SK-N-SH (cell line): ENCODE measurements at regions not wholly inside any gene's neighbourhood (a gene's known extent, or its start where the extent isn't known, plus 50 kb on each side); places are given as distances from the start of the nearest gene placed in this dataset.

Experiments
- CTCF ChIA-PET: fragments of 300-600, 350-600 bp; formaldehyde crosslinking; extraction: SDS; loops from one replicate; lab custom pipeline; 2021; lab: Yijun Ruan, JAX
- POLR2A ChIA-PET: fragments of 350-600 bp; sonication (Branson Sonifier 250); formaldehyde crosslinking; extraction: SDS; loops from one replicate; lab custom pipeline; 2020; ENCODE audit warnings: antibody characterized with exemption, inconsistent platforms; lab: Yijun Ruan, JAX
- DNase-seq: peaks from one replicate; pipeline ENCODE4 v3.0.0; 2012
- H2AFZ ChIP-seq: fragments of 200-600 bp; sonication (generic); 2 replicates; pipeline ENCODE4 v1.8.1; 2016; ENCODE audit warnings: antibody characterized with exemption, mild to moderate bottlenecking, low read depth
- H3F3A ChIP-seq: fragments of 200-600 bp; sonication (generic); replicated peaks from 2 replicates; pipeline ENCODE3; 2016; ENCODE audit warnings: antibody characterized with exemption, mild to moderate bottlenecking; ENCODE audit not compliant: insufficient read depth
- H3K27ac ChIP-seq, 2 experiments: fragments of 200-500 bp in 1 of 2; fragments of 200-600 bp in 1 of 2; sonication (Bioruptor generic) in 1 of 2; sonication (generic), shearing (Covaris generic) in 1 of 2; 2 replicates each; pipeline versions ENCODE4 v1.5.1 to v1.6.1; 2014 to 2016; ENCODE audit warnings: low read depth in 2 of 2, inconsistent platforms in 1 of 2, low read length in 1 of 2, mild to moderate bottlenecking in 1 of 2, mixed read lengths in 1 of 2
- H3K27me3 ChIP-seq: fragments of 200-600 bp; sonication (generic), shearing (Covaris generic); 2 replicates; pipeline ENCODE4 v1.6.1; 2016; ENCODE audit warnings: mixed run types; ENCODE audit not compliant: insufficient read depth
- H3K36me3 ChIP-seq, 2 experiments: fragments of 200-500 bp in 1 of 2; fragments of 200-600 bp in 1 of 2; sonication (Bioruptor generic) in 1 of 2; sonication (generic) in 1 of 2; replicated peaks in 1 of 2; 2 replicates each; pipeline versions ENCODE3 to v1.5.1; 2014 to 2016; ENCODE audit warnings: low read length in 1 of 2, mild to moderate bottlenecking in 1 of 2; ENCODE audit not compliant: insufficient read depth in 2 of 2, control insufficient read depth in 1 of 2
- H3K4me1 ChIP-seq, 2 experiments: fragments of 200-500 bp in 1 of 2; fragments of 200-600 bp in 1 of 2; sonication (Bioruptor generic) in 1 of 2; sonication (generic), shearing (Covaris generic) in 1 of 2; 2 replicates each; pipeline versions ENCODE4 v1.5.1 to v1.6.1; 2014 to 2016; ENCODE audit warnings: low read depth in 1 of 2, low read length in 1 of 2, mixed run types in 1 of 2; ENCODE audit not compliant: insufficient read depth in 2 of 2, control insufficient read depth in 1 of 2
- H3K4me2 ChIP-seq: fragments of 200-600 bp; sonication (generic), shearing (Covaris generic); 2 replicates; pipeline ENCODE4 v1.6.1; 2017; ENCODE audit warnings: mixed run types
- H3K4me3 ChIP-seq, 2 experiments: fragments of 200-500 bp in 1 of 2; fragments of 200-600 bp in 1 of 2; sonication (Bioruptor generic) in 1 of 2; sonication (generic), shearing (Covaris generic) in 1 of 2; 2 replicates each; pipeline versions ENCODE4 v1.5.1 to v1.8.1; 2014 to 2016; ENCODE audit warnings: low read depth in 2 of 2, inconsistent platforms in 1 of 2, low read length in 1 of 2, mild to moderate bottlenecking in 1 of 2, mixed read lengths in 1 of 2, moderate library complexity in 1 of 2
- H3K79me2 ChIP-seq: fragments of 200-600 bp; sonication (generic); 2 replicates; pipeline ENCODE4 v1.8.1; 2017; ENCODE audit warnings: mild to moderate bottlenecking; ENCODE audit not compliant: insufficient read depth
- H3K9ac ChIP-seq: fragments of 200-600 bp; sonication (generic); 2 replicates; pipeline ENCODE4 v1.6.1; 2017; ENCODE audit warnings: mixed run types
- H3K9me2 ChIP-seq: fragments of 200-600 bp; sonication (generic); 2 replicates; pipeline ENCODE4 v1.6.1; 2017; ENCODE audit warnings: mixed run types
- H3K9me3 ChIP-seq: fragments of 200-600 bp; sonication (generic); 2 replicates; pipeline ENCODE4 v1.6.1; 2017; ENCODE audit warnings: mixed run types, mild to moderate bottlenecking, moderate library complexity
- H4K20me1 ChIP-seq: fragments of 200-600 bp; sonication (generic); 2 replicates; pipeline ENCODE4 v1.6.1; 2017; ENCODE audit warnings: mild to moderate bottlenecking, mixed run types; ENCODE audit not compliant: insufficient read depth
- ELF1 ChIP-seq: IDR thresholded peaks from 2 replicates; pipeline ENCODE4 v1.4.0; 2012
- EP300 ChIP-seq, 2 experiments: IDR thresholded peaks; 2 replicates each; pipeline versions ENCODE4 v1.4.0 to v1.6.1; 2012; ENCODE audit warnings: borderline replicate concordance in 1 of 2, low read depth in 1 of 2, low read length in 1 of 2
- EZH2phosphoT487 ChIP-seq: fragments of 200-600 bp; sonication (generic); IDR thresholded peaks from 2 replicates; pipeline ENCODE4 v1.6.1; 2017; ENCODE audit warnings: low read depth, mixed run types, mild to moderate bottlenecking, antibody characterized with exemption, moderate library complexity, borderline replicate concordance
- FOSL2 ChIP-seq: IDR thresholded peaks from 2 replicates; pipeline ENCODE4 v1.4.0; 2012; ENCODE audit warnings: low read depth, mild to moderate bottlenecking, moderate library complexity, borderline replicate concordance
- FOXJ3 ChIP-seq: sonication (generic); formaldehyde crosslinking; IDR thresholded peaks from 2 replicates; pipeline ENCODE4 v1.5.1; 2020; ENCODE audit warnings: mild to moderate bottlenecking, missing genetic modification reagents
- JUND ChIP-seq: IDR thresholded peaks from 2 replicates; pipeline ENCODE4 v1.4.0; 2012
- MEF2A ChIP-seq: IDR thresholded peaks from 2 replicates; pipeline ENCODE4 v1.4.0; 2012; ENCODE audit warnings: low read depth, borderline replicate concordance
- MXI1 ChIP-seq: IDR thresholded peaks from 2 replicates; pipeline ENCODE4 v1.6.1; 2012; ENCODE audit warnings: mild to moderate bottlenecking, low read depth, low read length, improper control_type of control experiment
- NFIC ChIP-seq: IDR thresholded peaks from 2 replicates; pipeline ENCODE4 v1.4.0; 2012; ENCODE audit warnings: borderline replicate concordance
- NRF1 ChIP-seq: IDR thresholded peaks from 2 replicates; pipeline ENCODE4 v1.6.1; 2012; ENCODE audit warnings: low read depth, mild to moderate bottlenecking, low read length
- POLR2AphosphoS5 ChIP-seq: IDR thresholded peaks from 2 replicates; pipeline ENCODE4 v1.6.1; 2012; ENCODE audit warnings: low read depth, low read length
- RXRA ChIP-seq: IDR thresholded peaks from 2 replicates; pipeline ENCODE4 v1.4.0; 2012; ENCODE audit warnings: low read depth, mild to moderate bottlenecking, borderline replicate concordance
- SIN3A ChIP-seq: IDR thresholded peaks from 2 replicates; pipeline ENCODE4 v1.6.1; 2012; ENCODE audit warnings: low read depth, mild to moderate bottlenecking, low read length, moderate library complexity, borderline replicate concordance
- SMC3 ChIP-seq: IDR thresholded peaks from 2 replicates; pipeline ENCODE4 v1.6.1; 2012; ENCODE audit warnings: low read depth, low read length, improper control_type of control experiment
- TAF1 ChIP-seq: IDR thresholded peaks from 2 replicates; pipeline ENCODE4 v1.6.1; 2012; ENCODE audit warnings: low read depth, mild to moderate bottlenecking, low read length, moderate library complexity, borderline replicate concordance
- TCF12 ChIP-seq: IDR thresholded peaks from 2 replicates; pipeline ENCODE4 v1.4.0; 2012
- TEAD4 ChIP-seq: IDR thresholded peaks from 2 replicates; pipeline ENCODE4 v1.4.0; 2012; ENCODE audit warnings: mild to moderate bottlenecking, borderline replicate concordance; ENCODE audit not compliant: insufficient read depth
- YY1 ChIP-seq: IDR thresholded peaks from 2 replicates; pipeline ENCODE4 v1.4.0; 2012; ENCODE audit warnings: low read depth, mild to moderate bottlenecking
- TF ChIP-seq, protein P1 (sequence below): IDR thresholded peaks from 2 replicates; pipeline ENCODE4 v1.4.0; 2012; ENCODE audit warnings: low read depth
- TF ChIP-seq, protein P2 (sequence below): fragments of 150-350 bp; IDR thresholded peaks from 2 replicates; pipeline ENCODE4 v1.6.1; 2016; ENCODE audit warnings: mild to moderate bottlenecking, low read depth, low read length
- TF ChIP-seq, protein P3 (sequence below): fragments of 200-600 bp; sonication (generic); IDR thresholded peaks from 2 replicates; pipeline ENCODE4 v1.6.1; 2017; ENCODE audit warnings: antibody characterized with exemption, mild to moderate bottlenecking, moderate library complexity
- TF ChIP-seq, protein P4 (sequence below): IDR thresholded peaks from 2 replicates; pipeline ENCODE4; 2012
- TF ChIP-seq, protein P5 (sequence below): IDR thresholded peaks from 2 replicates; pipeline ENCODE4 v1.6.1; 2012; ENCODE audit warnings: mild to moderate bottlenecking, low read depth, low read length, moderate library complexity
- TF ChIP-seq, protein P6 (sequence below): IDR thresholded peaks from 2 replicates; pipeline ENCODE4 v1.4.0; 2012; ENCODE audit warnings: low read depth, borderline replicate concordance

DNA sequence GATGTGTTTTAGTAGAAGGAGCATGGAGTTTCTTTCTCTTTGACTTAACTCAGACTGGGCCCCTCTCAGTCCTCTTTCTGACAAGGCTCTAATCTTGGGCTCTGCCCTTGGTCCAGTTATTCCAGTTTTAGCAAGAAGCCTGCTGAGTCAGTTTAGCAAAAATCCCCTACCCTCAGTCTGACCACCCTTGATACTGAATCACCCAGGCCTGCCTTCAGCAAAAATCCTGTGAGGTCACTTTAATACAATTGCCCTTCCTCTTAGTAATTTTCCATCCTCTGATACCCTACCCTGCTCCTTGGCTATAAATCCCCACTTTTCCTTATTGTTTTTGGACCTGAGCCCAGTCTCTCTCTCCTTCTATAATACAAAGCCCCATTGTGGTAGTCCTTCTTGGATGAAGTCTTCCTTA lies 326.7 kb upstream of the NOX3 start:
- CTCF ChIA-PET = interaction anchor here (1.0 kb wide), 1 partner anchor 14 kb away, joined by 3 read pairs; no protein-coding TSS in a partner anchor
- peak overlapping the region; percentile 72 for H3K9ac ChIP-seq
- H3K9me2 ChIP-seq = no peaks in the 10 kb centered on the region
- no peak for DNase-seq
- POLR2A ChIA-PET = no interaction called here
- peak overlapping the region; percentile 71 to 99; a peak in 3 of 4 replicates for H3K27ac ChIP-seq
- peak overlapping the region; percentile 59; the same call in 1 of the 2 replicates for H3K4me2 ChIP-seq
- H3K27me3 ChIP-seq = no peaks in the 10 kb centered on the region
- peaks cover 32% of the 10 kb centered on the region for H3F3A ChIP-seq
- H4K20me1 ChIP-seq = no peaks in the 10 kb centered on the region
- H2AFZ ChIP-seq = peak overlapping the region; percentile 78; the same call in 1 of the 2 replicates
- peak; percentile 99 for TF ChIP-seq NFIC
- peak; percentile 41; the same call in 1 of the 2 replicates for TF ChIP-seq FOSL2
- no peak for TF ChIP-seq FOXJ3 (CRISPR knock-in tag)
- TF ChIP-seq NRF1 = no peak
- TF ChIP-seq SIN3A = peak; percentile 61; the same call in 1 of the 2 replicates
- peak; percentile 35; the same call in 1 of the 2 replicates for TF ChIP-seq ELF1
- peak; percentile 42 to 92; a peak in 3 of 4 replicates for TF ChIP-seq EP300 (IDR thresholded peaks at IDR 0.05; ENCODE audit: borderline replicate concordance in 1 of 2, low read depth in 1 of 2, low read length in 1 of 2)
- TF ChIP-seq, protein P1, sequence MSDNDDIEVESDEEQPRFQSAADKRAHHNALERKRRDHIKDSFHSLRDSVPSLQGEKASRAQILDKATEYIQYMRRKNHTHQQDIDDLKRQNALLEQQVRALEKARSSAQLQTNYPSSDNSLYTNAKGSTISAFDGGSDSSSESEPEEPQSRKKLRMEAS = 0 out of 2 replicates have a peak, but pooled peaks have one; percentile 41
- TF ChIP-seq, protein P2, sequence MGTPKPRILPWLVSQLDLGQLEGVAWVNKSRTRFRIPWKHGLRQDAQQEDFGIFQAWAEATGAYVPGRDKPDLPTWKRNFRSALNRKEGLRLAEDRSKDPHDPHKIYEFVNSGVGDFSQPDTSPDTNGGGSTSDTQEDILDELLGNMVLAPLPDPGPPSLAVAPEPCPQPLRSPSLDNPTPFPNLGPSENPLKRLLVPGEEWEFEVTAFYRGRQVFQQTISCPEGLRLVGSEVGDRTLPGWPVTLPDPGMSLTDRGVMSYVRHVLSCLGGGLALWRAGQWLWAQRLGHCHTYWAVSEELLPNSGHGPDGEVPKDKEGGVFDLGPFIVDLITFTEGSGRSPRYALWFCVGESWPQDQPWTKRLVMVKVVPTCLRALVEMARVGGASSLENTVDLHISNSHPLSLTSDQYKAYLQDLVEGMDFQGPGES = no peak
- TF ChIP-seq JUND = peak; percentile 74
- TF ChIP-seq, protein P3, sequence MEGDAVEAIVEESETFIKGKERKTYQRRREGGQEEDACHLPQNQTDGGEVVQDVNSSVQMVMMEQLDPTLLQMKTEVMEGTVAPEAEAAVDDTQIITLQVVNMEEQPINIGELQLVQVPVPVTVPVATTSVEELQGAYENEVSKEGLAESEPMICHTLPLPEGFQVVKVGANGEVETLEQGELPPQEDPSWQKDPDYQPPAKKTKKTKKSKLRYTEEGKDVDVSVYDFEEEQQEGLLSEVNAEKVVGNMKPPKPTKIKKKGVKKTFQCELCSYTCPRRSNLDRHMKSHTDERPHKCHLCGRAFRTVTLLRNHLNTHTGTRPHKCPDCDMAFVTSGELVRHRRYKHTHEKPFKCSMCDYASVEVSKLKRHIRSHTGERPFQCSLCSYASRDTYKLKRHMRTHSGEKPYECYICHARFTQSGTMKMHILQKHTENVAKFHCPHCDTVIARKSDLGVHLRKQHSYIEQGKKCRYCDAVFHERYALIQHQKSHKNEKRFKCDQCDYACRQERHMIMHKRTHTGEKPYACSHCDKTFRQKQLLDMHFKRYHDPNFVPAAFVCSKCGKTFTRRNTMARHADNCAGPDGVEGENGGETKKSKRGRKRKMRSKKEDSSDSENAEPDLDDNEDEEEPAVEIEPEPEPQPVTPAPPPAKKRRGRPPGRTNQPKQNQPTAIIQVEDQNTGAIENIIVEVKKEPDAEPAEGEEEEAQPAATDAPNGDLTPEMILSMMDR = no peak
- TF ChIP-seq RXRA = peak; percentile 67; the same call in 1 of the 2 replicates
- TF ChIP-seq, protein P4, sequence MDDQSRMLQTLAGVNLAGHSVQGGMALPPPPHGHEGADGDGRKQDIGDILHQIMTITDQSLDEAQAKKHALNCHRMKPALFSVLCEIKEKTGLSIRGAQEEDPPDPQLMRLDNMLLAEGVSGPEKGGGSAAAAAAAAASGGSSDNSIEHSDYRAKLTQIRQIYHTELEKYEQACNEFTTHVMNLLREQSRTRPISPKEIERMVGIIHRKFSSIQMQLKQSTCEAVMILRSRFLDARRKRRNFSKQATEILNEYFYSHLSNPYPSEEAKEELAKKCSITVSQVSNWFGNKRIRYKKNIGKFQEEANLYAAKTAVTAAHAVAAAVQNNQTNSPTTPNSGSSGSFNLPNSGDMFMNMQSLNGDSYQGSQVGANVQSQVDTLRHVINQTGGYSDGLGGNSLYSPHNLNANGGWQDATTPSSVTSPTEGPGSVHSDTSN = peak; percentile 90
- no peak for TF ChIP-seq YY1
- TF ChIP-seq SMC3 = no peak
- no peak for TF ChIP-seq MXI1
- TF ChIP-seq EZH2phosphoT487 = no peak
- peak; percentile 68; the same call in 1 of the 2 replicates for TF ChIP-seq TEAD4
- no peak for TF ChIP-seq MEF2A
- TF ChIP-seq POLR2AphosphoS5 = peak; percentile 69; the same call in 1 of the 2 replicates
- TF ChIP-seq TAF1 = peak; percentile 25; the same call in 1 of the 2 replicates
- peak; percentile 85; the same call in 1 of the 2 replicates for TF ChIP-seq TCF12
- TF ChIP-seq, protein P5, sequence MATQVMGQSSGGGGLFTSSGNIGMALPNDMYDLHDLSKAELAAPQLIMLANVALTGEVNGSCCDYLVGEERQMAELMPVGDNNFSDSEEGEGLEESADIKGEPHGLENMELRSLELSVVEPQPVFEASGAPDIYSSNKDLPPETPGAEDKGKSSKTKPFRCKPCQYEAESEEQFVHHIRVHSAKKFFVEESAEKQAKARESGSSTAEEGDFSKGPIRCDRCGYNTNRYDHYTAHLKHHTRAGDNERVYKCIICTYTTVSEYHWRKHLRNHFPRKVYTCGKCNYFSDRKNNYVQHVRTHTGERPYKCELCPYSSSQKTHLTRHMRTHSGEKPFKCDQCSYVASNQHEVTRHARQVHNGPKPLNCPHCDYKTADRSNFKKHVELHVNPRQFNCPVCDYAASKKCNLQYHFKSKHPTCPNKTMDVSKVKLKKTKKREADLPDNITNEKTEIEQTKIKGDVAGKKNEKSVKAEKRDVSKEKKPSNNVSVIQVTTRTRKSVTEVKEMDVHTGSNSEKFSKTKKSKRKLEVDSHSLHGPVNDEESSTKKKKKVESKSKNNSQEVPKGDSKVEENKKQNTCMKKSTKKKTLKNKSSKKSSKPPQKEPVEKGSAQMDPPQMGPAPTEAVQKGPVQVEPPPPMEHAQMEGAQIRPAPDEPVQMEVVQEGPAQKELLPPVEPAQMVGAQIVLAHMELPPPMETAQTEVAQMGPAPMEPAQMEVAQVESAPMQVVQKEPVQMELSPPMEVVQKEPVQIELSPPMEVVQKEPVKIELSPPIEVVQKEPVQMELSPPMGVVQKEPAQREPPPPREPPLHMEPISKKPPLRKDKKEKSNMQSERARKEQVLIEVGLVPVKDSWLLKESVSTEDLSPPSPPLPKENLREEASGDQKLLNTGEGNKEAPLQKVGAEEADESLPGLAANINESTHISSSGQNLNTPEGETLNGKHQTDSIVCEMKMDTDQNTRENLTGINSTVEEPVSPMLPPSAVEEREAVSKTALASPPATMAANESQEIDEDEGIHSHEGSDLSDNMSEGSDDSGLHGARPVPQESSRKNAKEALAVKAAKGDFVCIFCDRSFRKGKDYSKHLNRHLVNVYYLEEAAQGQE = 0 out of 2 replicates have a peak, but pooled peaks have one; percentile 46
- TF ChIP-seq, protein P6, sequence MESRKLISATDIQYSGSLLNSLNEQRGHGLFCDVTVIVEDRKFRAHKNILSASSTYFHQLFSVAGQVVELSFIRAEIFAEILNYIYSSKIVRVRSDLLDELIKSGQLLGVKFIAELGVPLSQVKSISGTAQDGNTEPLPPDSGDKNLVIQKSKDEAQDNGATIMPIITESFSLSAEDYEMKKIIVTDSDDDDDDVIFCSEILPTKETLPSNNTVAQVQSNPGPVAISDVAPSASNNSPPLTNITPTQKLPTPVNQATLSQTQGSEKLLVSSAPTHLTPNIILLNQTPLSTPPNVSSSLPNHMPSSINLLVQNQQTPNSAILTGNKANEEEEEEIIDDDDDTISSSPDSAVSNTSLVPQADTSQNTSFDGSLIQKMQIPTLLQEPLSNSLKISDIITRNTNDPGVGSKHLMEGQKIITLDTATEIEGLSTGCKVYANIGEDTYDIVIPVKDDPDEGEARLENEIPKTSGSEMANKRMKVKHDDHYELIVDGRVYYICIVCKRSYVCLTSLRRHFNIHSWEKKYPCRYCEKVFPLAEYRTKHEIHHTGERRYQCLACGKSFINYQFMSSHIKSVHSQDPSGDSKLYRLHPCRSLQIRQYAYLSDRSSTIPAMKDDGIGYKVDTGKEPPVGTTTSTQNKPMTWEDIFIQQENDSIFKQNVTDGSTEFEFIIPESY = 0 out of 2 replicates have a peak, but pooled peaks have one; percentile 45
- no peaks in the 10 kb centered on the region for H3K9me3 ChIP-seq
- peaks cover 0 to 24% of the 10 kb centered on the region in 2 experiments; a peak in 3 of 4 replicates for H3K4me1 ChIP-seq
- H3K4me3 ChIP-seq = no peak overlapping the region
- H3K36me3 ChIP-seq = no peaks in the 10 kb centered on the region
- no peaks in the 10 kb centered on the region for H3K79me2 ChIP-seq
